Right atrium auricular region (tissue), 2 donors: ENCODE measurements at regions not wholly inside any gene's neighbourhood (a gene's known extent, or its start where the extent isn't known, plus 50 kb on each side); places are given as distances from the start of the nearest gene placed in this dataset.

ENCODE experiments used
- DNase-seq: peaks from one replicate; pipeline ENCODE4 v3.0.0-alpha.2; 2019; ENCODE audit warnings: low spot score
- H3K27ac ChIP-seq, 2 donors: fragments of 200-600 bp; sonication (generic); 1 replicate in 1 of 2; 2 replicates in 1 of 2; pipeline ENCODE4 v1.5.1; 2016 to 2019
- H3K27me3 ChIP-seq, 2 donors: fragments of 200-600 bp; sonication (generic); one replicate each; pipeline versions ENCODE4 v1.5.1 to v1.6.0; 2017 to 2019
- H3K36me3 ChIP-seq: fragments of 200-600 bp; sonication (generic); one replicate; pipeline ENCODE4 v1.5.1; 2016
- H3K4me1 ChIP-seq, 2 donors: fragments of 200-600 bp; sonication (generic); one replicate each; pipeline versions ENCODE4 v1.5.1 to v1.6.0; 2017 to 2019
- H3K4me3 ChIP-seq, 2 donors: fragments of 200-600 bp; sonication (generic); 1 replicate in 1 of 2; 2 replicates in 1 of 2; pipeline ENCODE4 v1.5.1; 2017 to 2019; ENCODE audit warnings: mild to moderate bottlenecking in 1 of 2, moderate library complexity in 1 of 2
- H3K9me3 ChIP-seq, 2 donors: fragments of 200-600 bp; sonication (generic); one replicate each; pipeline ENCODE4 v1.5.1; 2019
- CTCF ChIP-seq, 2 donors: fragments of 200-600 bp; sonication (generic); IDR thresholded peaks; one replicate each; pipeline ENCODE4 v1.5.1; 2019; ENCODE audit warnings: antibody characterized with exemption in 2 of 2

GRCh38 chr6:106735828-106736227 is 106.5 kb downstream of the QRSL1 start:
- Histone ChIP-seq H3K27me3 (no peaks in the 10 kb centered on the region), H3K4me3 (no peak overlapping the region), H3K27ac (no peak overlapping the region), H3K9me3 (peaks cover 0 to 9% of the 10 kb centered on the region in 2 donors), H3K4me1 (no peaks in the 10 kb centered on the region), H3K36me3 (no peaks in the 10 kb centered on the region)
- no peak for TF ChIP-seq CTCF (IDR thresholded peaks at IDR 0.05)
- DNase-seq: no peak

GRCh38 chr6:106735136-106735633 is 105.8 kb downstream of the QRSL1 start:
- no peaks in the 10 kb centered on the region for H3K4me1 ChIP-seq
- DNase-seq: no peak
- no peak overlapping the region for H3K27ac ChIP-seq
- H3K27me3 ChIP-seq: no peaks in the 10 kb centered on the region
- no peak for TF ChIP-seq CTCF (IDR thresholded peaks at IDR 0.05)
- H3K4me3 ChIP-seq: no peak overlapping the region
- no peaks in the 10 kb centered on the region for H3K36me3 ChIP-seq
- H3K9me3 ChIP-seq: peaks cover 0 to 9% of the 10 kb centered on the region in 2 donors

GRCh38 chr6:106733386-106733785 is 104.0 kb downstream of the QRSL1 start:
- H3K27ac ChIP-seq: no peak overlapping the region
- no peaks in the 10 kb centered on the region for H3K27me3 ChIP-seq
- no peak overlapping the region for H3K4me3 ChIP-seq
- peaks cover 0 to 9% of the 10 kb centered on the region in 2 donors for H3K9me3 ChIP-seq
- TF ChIP-seq CTCF (IDR thresholded peaks at IDR 0.05): no peak
- H3K36me3 ChIP-seq: no peaks in the 10 kb centered on the region
- H3K4me1 ChIP-seq: no peaks in the 10 kb centered on the region
- no peak for DNase-seq

GRCh38 chr6:106732376-106732940 is 103.1 kb downstream of the QRSL1 start:
- H3K36me3 ChIP-seq: no peaks in the 10 kb centered on the region
- peaks cover 0 to 9% of the 10 kb centered on the region in 2 donors for H3K9me3 ChIP-seq
- no peaks in the 10 kb centered on the region for H3K27me3 ChIP-seq
- TF ChIP-seq CTCF (IDR thresholded peaks at IDR 0.05): no peak
- no peak overlapping the region for H3K4me3 ChIP-seq
- DNase-seq: no peak
- H3K27ac ChIP-seq: no peak overlapping the region
- H3K4me1 ChIP-seq: no peaks in the 10 kb centered on the region

GRCh38 chr6:106731843-106732160 is 102.4 kb downstream of the QRSL1 start:
- TF ChIP-seq CTCF (IDR thresholded peaks at IDR 0.05): no peak
- no peaks in the 10 kb centered on the region for H3K36me3 ChIP-seq
- no peak overlapping the region for H3K27ac ChIP-seq
- no peaks in the 10 kb centered on the region for H3K4me1 ChIP-seq
- peaks cover 0 to 9% of the 10 kb centered on the region in 2 donors for H3K9me3 ChIP-seq
- no peaks in the 10 kb centered on the region for H3K27me3 ChIP-seq
- DNase-seq: no peak
- H3K4me3 ChIP-seq: no peak overlapping the region
